ENCODE measurements at regions not wholly inside any gene's neighbourhood (a gene's known extent, or its start where the extent isn't known, plus 50 kb on each side); places are given as distances from the start of the nearest gene placed in this dataset.
"Not testable (repeated sequence)": the region's sequence is repeated elsewhere in the genome, so short reads cannot be mapped to it uniquely, and the experiment has no call there.

GRCh38 chr1:147103416-147104155, 68.7 kb downstream of the PRKAB2 start:
- H3K4me3 ChIP-seq (ENCODE audit: low read depth, low read length); DNase-seq (ENCODE audit: low read depth): not testable (repeated sequence)

- TF ChIP-seq CTCF (IDR thresholded peaks at IDR 0.05; ENCODE audit: insufficient read depth, low read depth, low read length) = no peak
Observed at GRCh38 chr1:147099192-147099591, 73.1 kb downstream of the PRKAB2 start.

GRCh38 chr1:147098338-147098973, 73.8 kb downstream of the PRKAB2 start:
- not testable (repeated sequence) for H3K4me3 ChIP-seq (ENCODE audit: low read depth, low read length)
- peak; percentile 50 for TF ChIP-seq CTCF (IDR thresholded peaks at IDR 0.05; ENCODE audit: insufficient read depth, low read depth, low read length)
- peak; percentile 10 for DNase-seq (ENCODE audit: low read depth)

More at GRCh38 chr1:147099192-147099591, 73.1 kb downstream of the PRKAB2 start:
- no peak overlapping the region for H3K4me3 ChIP-seq (ENCODE audit: low read depth, low read length)
- DNase-seq (ENCODE audit: low read depth) = no peak

GRCh38 chr1:147095691-147096090, 76.6 kb downstream of the PRKAB2 start:
- no peak for TF ChIP-seq CTCF (IDR thresholded peaks at IDR 0.05; ENCODE audit: insufficient read depth, low read depth, low read length)
- no peak for DNase-seq (ENCODE audit: low read depth)
- H3K4me3 ChIP-seq (ENCODE audit: low read depth, low read length) = no peak overlapping the region

GRCh38 chr1:147091801-147092200, 80.5 kb downstream of the PRKAB2 start:
- no peak overlapping the region for H3K4me3 ChIP-seq (ENCODE audit: low read depth, low read length)
- no peak for TF ChIP-seq CTCF (IDR thresholded peaks at IDR 0.05; ENCODE audit: insufficient read depth, low read depth, low read length)
- DNase-seq (ENCODE audit: low read depth) = no peak

- DNase-seq (ENCODE audit: low read depth) = no peak
- no peak for TF ChIP-seq CTCF (IDR thresholded peaks at IDR 0.05; ENCODE audit: insufficient read depth, low read depth, low read length)
Observed at GRCh38 chr1:147089457-147089856, 82.8 kb downstream of the PRKAB2 start.

GRCh38 chr1:147086129-147086528, 86.1 kb downstream of the PRKAB2 start:
- no peak for DNase-seq (ENCODE audit: low read depth)
- no peak overlapping the region for H3K4me3 ChIP-seq (ENCODE audit: low read depth, low read length)
- no peak for TF ChIP-seq CTCF (IDR thresholded peaks at IDR 0.05; ENCODE audit: insufficient read depth, low read depth, low read length)

More at GRCh38 chr1:147089457-147089856, 82.8 kb downstream of the PRKAB2 start:
- no peak overlapping the region for H3K4me3 ChIP-seq (ENCODE audit: low read depth, low read length)

Measured in fibroblast of villous mesenchyme (primary cell).